ENCODE measurements at regions not wholly inside any gene's neighbourhood (a gene's known extent, or its start where the extent isn't known, plus 50 kb on each side); places are given as distances from the start of the nearest gene placed in this dataset.
A peak's percentile ranks its signal among the peaks of the same experiment; 100 is the strongest.

DNA sequence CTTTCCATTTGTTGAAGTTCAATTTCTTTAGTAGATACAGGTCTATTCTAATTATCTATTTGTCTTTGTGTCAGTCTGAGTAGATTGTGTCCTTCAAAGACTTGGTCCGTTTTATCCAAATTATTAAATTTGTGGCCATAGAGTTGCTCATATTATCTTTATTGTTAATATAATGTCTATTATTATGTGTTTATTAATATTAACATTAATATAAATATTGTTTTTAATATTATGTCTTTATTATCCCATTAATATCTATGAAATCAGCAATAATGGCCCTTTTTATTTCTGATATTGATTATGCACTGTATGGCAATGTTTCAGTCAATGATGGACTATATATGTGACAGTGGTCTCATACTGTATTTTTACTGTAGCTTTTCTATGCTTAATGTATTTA lies 2067.3 kb upstream of the AGA start:
- DNase-seq: no peak

DNA sequence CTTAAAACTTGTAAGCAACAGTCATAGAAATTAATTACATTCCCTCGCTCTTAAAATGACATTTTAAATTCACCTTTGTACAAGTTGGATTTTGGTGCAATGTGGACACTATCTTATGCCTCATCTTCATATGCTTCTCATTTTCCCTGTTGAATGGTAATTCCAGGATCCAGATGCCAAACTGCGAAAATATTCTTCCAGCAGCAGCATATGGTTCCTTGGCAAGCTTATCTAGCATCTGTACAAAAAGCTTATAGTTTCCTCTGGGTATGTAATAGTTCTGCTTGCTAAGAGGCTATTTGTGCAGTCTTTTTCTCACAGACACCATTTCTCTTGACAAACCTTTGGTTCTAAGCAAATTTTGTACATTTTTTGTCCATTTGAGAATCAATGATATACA lies 2079.7 kb upstream of the AGA start:
- no peak for DNase-seq

DNA sequence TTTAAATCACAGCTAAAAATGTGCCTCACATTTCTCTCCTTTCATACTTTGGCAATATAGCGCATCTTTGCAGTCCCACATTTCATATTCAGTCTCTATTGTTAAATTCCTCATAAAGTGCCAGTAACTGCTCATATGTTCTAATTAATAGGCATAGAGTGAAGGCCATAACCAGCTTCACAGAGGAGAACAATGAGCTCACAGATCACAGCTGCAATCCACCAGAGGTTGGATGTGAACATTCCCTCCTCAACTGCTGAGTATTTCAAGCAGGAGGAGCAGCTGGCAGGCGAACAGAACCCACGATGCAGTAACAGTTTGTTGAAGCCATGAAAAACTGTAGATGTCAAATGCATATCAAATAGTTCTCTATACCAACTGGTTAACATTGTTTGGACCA lies 2088.7 kb upstream of the AGA start:
- DNase-seq: no peak

DNA sequence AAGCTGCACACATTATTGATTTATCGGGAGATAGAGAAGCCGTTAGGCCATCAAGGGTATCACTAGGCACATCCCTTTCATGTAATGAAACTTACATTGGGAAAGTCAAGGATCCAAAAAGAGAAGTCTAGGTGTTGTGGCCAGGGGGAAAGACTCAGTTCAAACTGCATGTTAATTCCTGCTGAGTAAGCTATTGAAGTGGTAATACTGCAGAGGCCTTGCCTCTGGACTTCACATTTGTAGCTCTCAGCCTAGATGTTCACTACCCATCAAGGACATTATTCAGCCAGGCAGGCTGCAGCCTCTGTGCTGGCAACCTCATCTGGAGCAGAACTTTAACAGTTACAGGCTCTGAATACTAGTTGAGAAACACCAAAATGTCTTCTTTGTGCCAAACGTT lies 2094.5 kb upstream of the AGA start:
- DNase-seq: no peak

DNA sequence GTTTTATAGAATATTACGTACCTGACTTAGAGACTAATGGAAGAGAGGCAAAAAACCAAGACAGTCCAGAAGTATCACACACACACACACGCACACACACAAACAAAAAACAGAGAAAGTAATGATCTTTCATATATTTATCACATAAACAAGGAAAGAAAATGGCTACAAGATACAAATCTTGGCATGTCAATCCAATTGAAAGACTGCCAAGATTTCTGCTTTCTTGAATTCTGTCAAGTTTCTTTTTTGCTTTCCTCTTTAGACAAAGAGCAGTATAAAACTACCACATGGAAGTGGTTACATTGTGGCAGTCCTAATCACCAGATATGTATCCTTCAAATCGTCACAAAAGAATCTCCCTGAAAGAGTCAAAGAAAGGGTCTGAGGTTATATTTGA lies 2097.4 kb upstream of the AGA start:
- DNase-seq: no peak

DNA sequence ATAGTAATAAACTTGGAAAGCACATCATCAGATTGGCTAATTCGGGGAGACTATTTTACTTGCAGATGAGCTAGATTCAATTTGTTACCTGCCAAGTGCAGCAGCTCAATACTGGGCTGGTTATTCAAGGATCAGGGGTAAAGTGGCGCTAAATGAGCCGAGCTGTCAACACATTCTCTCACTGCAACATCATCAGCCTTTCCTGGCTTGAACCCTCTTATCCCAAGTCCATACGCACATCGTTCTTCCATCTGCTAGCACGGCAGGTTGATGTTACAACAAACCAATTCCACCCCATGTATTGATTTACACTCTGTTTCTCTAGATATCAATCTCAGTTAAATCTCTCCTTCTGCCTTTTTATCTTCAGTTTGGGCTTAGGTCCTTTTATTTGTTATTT lies 2101.5 kb upstream of the AGA start:
- no peak for DNase-seq

DNA sequence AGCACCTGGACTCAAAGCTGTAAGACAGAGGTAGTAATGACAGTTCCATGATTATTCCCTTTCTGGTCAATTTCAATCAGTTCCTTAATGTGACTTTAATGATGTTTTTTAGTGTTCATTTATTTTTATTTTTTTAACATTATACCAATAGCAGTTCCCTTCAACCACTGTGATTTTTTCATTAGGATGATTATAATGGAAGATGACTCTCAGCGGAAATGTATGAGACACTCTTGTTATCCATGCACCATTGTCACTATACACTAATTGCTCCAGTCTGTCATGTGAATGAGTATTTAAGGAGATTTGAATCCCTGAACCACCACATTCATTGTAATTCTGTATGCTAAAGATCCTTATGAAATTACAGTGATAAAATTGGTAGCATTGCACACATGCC lies 2102.3 kb upstream of the AGA start:
- no peak for DNase-seq

DNA sequence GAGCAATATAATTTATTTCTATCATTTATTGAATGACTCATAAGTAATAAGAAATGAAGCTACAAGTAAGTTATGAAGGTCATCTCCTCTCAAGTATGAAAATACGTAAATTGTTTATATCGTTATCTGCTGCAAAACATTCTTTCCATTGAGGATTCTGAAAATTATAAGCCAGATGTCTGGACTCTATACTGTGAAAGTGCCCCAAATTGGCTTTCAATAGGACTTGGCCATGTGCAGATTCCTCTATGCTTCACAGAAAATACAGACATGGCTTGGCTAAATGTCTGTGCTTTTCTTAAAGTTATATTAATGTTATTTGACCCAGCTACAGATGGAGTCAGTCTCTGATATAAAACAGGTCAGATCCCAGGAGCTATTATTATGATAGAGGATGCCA lies 2109.9 kb upstream of the AGA start:
- no peak for DNase-seq

DNA sequence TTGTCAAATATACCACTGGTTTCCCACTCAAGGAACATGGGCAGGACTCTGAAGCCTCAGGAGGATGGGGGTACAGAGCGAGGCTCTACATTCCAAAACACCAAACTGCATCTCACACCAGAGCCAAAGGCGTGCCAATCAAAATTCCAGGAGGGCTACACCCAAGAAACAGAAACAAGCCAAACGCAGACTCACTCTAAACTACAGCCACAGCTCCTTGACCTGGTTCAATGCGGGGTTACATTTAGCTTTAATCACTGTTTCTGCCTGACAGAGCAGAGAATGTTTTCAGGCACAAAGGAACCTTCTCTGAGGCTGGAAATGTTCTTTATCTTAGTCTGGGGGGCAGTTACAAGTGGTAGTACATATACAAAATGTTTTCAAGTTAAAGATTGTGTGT lies 2121.5 kb upstream of the AGA start:
- no peak for DNase-seq

DNA sequence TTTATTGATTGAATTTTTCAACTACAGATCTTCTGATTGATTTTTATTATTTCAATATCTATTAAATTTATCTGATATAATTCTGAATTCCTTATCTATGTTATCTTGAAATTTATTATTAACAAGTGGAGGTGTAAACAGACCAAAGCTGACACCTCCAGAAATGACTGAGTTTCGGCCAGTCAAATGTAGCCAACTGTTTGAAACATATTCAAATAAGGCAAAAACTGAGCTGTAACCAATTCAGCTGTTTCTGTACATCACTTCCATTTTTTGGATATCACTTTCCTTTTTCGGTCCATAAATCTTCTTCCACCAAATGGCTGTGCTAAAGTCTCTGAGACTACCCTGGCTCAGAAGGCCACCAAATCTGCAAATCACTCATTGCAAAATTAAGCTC lies 2127.3 kb upstream of the AGA start:
- no peak for DNase-seq

DNA sequence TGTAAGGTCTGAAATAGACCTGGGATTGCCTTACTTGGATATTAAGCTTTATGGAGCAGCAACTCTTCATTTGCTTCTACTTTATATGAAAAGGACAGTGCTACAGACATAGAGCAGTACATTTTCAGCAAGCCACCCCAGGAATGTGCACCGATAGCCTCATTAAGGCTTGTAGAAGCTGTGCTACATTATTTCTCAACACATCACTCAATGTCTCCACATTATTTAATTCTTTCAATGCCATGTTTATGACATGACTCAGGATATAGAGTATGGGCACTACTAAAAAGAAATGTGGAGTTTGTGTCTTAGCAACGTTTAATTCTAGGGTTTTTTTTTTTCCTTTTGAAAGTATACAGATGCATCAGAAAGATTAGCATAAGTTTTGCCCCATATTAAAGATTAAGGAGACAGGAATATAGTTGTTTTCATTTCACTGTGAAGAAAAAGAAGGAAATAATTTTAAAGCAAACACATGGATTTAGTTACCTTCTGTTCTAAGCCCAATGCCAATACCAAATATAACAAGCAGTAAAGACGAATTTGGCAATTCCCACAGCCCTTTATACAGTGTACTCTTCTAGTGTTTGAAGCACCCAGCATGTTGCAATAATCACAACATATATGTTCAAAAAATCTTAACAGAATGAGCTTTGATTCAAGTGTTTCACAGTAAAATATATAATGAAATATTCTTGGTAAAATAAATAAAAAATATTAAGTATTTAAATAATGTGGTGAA lies 2140.1 kb upstream of the AGA start:
- DNase-seq: no peak

DNA sequence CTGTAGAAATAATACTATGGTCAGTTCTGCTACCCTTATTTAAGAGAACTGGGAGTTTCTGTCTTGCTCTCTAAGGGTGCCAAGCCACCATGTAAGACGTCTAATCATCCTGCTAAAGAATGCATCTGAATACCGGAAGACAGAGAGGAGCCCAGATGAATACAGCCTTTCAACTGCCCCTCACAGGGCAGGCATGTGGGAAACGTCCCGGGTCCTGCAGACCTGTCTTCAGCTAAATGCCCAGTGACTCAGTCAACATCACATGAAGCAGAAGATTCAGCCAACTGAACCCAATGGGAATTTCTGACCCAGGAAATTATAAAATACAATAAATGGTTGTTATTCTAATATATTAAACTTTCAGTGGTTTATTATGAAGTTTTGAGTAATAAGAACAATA lies 2141.0 kb upstream of the AGA start:
- DNase-seq: no peak

DNA sequence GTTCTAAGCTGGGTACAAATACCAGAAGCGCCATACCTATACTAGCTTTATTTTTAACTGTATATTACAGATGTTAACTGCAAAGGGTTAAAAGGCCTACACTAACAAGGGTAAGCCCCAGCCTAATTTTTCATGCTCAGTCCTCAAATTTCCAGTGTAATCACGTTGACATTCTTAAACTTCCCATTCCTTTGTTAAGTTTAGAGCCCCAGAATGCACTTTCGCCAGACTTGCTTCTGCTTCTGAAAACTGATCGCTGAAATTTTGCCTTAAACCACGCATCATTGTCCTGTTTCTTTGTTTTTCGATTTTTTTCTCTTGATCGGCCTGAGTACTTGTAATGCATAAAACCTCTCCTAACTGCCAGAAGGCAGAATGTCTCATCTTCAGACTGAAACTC lies 2141.9 kb upstream of the AGA start:
- DNase-seq: no peak

DNA sequence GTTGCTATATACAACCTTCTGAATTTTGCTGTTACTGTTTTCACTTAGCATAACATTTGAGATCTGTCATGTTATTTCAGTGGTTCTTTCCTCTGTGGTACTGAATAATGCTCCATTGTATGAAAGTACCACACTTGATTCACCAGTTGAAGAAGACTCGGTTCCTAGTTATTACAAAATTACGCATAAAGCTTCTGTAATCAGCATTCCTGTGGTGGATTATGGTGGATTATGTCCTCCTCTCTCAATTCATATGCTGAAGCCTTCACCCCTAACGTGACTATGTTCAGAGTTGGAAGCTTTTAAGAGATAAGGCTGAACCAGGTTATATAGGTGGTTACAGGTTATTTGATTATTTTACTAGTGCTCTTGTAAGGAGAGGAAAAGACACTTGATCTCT lies 2143.5 kb upstream of the AGA start:
- DNase-seq: no peak

DNA sequence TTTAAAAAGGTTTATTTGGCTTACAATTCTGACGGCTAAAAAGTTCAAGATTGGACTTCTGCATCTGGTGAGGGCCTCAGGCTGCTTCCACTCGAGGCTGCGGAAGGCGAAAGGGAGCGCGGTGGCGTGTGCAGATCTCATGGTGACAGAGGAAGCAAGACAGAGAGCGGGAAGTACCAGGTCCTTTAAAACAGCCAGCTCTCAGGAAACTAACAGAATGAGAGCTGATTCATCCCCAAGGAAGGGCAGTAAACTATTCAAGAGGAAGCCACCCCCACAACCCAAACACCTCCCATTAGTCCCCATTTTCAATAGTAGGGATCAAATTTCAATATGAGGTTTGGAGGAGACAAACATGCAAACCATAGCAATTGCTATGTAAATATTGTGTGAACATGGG lies 2144.2 kb upstream of the AGA start:
- DNase-seq: no peak

DNA sequence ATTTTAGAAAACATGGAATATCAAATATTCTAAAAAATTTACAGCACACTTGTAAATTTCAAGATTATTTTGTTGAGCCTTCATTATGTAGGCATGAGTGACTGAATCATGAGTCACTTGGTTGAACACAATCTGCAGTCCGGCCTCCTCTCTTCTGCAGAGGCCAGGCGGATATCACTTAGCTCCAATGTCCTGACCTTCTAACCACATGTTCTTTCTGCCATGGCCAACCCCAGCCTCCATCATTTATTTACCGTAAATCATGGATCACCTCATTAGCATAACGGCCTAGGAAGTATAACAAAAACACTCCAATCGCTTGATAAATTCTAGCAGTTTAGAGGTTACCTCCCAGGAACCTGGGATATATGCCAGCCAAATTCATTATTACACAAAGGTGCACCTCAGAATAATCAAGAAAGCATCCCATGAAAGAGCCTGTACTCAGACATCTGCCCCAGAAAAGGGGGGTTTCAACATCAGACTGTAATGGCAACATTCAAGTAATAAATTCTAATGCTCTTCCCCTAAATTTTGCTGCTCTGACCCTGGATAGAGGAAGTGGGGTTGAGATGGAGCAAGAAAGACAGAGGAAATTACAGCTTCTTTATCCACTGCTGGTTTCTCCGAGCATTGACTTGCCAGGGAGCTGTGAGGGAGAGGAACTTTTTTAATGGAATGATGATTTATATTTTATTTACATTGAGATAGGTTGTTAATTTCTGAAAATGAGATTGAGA lies 2153.6 kb upstream of the AGA start:
- no peak for DNase-seq

DNA sequence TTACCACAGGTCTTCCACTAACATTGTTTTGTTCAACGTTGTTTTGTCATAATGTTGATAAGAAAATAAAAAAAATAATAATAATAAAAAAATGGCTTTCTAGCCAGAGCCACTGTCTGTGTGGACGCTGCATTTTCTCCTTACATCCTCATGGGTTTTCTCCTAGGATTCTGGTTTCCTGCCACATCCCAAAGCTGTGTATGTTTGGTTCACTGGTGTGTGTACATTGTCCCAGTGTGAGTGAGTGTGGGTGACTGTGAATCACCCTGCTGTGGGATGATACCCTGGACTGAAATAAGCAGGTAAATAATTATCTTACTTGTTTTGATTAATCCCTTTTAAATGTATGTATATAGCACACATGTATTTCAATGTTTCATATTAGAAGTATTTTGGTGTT lies 2154.4 kb upstream of the AGA start:
- no peak for DNase-seq

DNA sequence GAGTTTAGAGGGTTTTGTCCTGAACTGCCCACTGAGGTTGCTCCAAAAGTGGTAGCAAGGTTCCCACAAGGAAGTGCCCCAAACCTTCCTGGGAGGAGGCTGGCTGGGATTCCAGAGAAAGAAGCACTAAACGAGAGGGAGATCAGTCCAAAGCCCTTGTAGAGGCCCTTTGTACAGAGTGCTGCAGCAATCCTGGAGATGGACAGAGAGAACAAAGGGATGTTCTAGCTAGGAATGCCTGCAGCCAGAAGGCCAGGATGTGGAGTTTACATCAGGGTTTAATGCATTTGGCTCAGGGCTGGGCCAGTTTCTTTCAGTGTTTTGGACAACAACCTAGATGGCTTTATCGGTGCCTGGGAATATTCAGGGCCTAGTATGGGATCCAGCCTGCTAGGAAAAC lies 2155.1 kb upstream of the AGA start:
- no peak for DNase-seq

DNA sequence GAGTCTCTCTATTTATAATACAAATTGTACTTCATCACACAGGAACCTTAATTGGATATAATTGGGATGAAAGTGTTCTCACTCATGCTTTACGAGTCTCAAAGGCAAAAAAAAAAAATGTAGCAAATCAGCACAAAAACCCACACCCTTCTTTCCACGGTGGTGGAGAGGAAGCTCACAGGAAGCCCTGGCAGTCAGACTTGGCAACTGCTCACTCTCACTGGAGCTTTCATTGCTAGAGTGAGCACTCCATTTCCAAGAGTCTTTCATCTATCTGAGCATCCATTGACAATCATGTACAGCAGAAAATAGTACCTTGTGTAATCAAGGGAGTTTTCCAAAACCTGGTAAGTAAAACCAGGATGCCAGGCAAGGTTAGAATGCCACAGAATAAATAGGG lies 2159.4 kb upstream of the AGA start:
- DNase-seq: no peak

DNA sequence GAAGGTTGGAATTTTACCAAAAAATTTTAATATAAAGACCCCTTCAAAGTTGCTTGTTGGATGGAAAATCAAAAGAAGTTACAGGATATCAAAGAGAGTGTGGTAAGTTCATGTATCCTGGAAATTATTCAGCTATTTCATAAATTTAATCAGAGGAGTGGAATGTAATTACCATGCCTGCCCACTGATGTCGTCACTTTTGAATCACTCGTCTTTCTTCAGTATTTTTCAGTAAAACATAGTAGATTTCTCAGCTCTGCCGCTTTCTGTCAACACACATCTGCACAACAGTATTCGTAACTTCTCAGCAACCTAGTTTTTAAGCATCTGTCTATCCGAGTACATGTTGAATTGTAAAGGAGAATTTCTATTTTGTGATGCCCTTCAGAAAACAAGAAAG lies 2163.0 kb upstream of the AGA start:
- DNase-seq: no peak

DNA sequence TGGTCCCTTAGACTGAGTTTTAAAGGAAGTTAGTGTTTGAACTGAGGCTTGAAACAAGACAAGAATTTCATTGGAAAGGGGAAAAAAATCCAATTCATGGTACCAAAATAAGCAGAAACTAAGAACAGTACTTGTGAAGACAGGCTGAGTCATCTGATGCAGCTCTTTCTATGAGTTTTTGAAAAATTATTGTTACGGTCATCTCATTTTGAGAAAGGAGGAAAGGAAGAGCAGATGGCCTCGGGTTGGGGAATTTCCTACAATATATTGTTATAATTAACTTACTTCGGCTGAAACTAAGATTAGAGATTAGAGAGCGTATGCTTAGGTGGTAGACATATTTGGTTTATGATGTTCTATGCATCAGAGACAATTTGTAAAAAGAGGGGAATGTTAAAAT lies 2164.8 kb upstream of the AGA start:
- DNase-seq: no peak

DNA sequence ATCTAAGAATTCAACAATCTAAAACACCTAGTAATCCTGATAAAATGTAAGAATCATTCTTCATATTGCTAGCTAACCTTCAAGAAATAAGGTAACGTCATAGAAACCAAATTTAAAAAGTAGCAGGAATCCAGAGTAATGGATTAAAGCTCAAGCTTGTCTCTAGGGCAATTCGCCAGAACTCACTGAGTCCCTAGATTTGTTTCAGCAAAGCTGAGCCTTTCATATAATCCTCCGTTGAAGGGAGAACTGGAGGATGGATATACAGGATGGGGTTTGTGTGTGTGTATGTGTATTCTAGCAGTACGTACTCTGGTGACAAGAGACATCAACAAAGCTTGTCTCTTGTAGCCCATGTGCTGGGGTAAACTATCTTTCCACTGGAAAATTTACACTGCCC lies 2173.5 kb upstream of the AGA start:
- DNase-seq: no peak

DNA sequence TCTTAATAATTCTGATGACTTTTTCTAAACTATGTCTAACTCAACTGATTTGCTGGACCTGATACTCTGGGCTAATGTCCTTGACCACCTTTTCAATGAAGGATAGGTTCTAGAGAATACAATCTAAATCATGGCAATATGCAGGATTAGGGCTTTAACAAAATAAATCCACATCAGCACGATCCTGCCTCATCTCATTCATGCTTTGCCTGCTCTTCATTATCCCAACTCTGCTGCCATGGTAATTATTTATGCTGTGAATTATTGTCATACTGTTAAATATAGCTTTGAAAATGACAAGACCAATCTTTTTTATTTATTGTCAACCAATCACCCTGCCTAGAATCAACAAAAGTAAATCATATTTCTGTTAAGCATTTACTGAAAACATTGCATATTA lies 2176.7 kb upstream of the AGA start:
- no peak for DNase-seq

DNA sequence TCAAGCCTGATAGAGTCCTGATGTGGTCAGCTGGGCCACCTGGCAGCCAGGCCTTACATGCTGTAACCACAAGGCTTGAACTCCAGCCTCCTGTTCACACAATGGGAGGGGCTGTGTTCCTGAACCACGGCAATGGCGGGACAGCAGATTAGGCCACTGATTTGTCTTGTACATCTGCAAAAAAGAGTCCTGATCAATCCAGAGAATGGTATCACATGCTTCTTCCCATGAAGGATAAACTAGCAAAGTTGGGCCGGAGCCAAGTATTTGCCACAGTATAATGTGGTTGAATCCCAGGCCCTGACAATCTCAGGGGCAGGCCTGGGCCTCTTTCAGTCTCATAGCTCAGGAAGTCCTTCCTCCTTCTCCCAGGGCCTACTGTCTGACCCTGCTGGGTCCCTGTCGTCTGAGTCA lies 2182.5 kb upstream of the AGA start:
- DNase-seq: peak in 1 of 4 experiments; percentile 0

DNA sequence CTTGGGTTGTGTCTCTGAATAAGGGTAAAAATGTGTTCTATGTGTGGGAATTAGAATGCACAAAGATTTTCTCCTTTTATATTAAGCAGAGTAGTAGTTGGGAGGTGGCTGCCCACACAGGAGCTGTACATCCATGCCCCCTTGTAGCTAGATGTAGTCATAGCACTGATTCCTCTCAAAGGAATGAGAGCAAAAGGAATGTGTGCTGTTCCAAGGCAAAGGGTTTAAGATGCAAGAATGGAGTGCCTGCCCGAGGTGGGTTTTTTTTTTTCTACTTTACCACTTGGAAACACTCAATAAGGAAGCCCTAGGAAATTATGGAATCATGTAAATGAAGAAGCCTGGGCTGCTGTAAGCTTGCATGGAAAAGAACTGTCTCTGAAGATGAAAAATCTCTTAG lies 2183.2 kb upstream of the AGA start:
- no peak for DNase-seq

Data from activated naive CD4-positive, alpha-beta T cell (primary cell).